Adrenal gland (tissue), 5 donors: ENCODE measurements at regions not wholly inside any gene's neighbourhood (a gene's known extent, or its start where the extent isn't known, plus 50 kb on each side); places are given as distances from the start of the nearest gene placed in this dataset.

ENCODE experiments used
- POLR2A ChIP-seq, 2 donors: fragments of 450-650 bp; IDR thresholded peaks; one replicate each; pipeline ENCODE4 v1.6.1; 2017; ENCODE audit warnings: antibody characterized with exemption in 2 of 2, mild to moderate bottlenecking in 2 of 2, moderate library complexity in 1 of 2
- TF ChIP-seq, protein P1 (sequence below), 6 experiments: fragments of 450-650 bp in 4 of 6; fragments of 200-600 bp in 2 of 6; sonication (generic) in 1 of 6; IDR thresholded peaks; 1 replicate in 5 of 6; 2 replicates in 1 of 6; pipeline versions ENCODE4 v1.5.1 to v1.8.0; 2016 to 2021; ENCODE audit warnings: antibody characterized with exemption in 6 of 6, mild to moderate bottlenecking in 2 of 6, moderate library complexity in 1 of 6
- donor health status: DM: no; HTN: no; CAD: no.

DNA sequence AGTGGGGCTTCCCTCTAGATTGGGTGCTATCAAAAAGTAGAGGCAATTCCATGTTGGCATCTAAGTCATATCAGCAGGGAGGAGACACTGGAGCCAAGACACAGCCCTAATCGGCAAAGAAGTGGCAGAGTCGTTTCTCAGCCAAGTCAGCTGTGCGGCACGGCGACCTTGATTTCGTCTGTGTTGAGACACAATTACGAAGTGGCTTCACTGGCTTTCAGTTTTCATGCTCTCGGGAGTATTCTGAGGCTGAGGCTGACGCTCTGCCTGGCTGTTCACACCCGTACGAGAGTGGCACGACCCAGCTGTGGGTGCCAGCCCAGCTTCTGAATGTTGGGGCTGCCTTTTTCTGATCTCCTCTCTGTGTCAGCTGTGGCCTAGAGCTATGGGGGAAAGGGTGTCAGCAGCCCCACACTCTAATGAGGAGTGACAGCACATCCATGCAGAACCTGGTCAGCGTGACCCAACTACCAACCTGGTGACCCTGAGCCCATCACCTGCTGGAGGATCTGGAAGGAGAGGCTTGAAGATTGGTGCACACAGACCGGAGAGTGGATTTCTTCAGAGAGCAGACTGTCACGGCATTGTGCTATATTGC lies 105.7 kb upstream of the TMEM45B start:
- TF ChIP-seq, protein P1, sequence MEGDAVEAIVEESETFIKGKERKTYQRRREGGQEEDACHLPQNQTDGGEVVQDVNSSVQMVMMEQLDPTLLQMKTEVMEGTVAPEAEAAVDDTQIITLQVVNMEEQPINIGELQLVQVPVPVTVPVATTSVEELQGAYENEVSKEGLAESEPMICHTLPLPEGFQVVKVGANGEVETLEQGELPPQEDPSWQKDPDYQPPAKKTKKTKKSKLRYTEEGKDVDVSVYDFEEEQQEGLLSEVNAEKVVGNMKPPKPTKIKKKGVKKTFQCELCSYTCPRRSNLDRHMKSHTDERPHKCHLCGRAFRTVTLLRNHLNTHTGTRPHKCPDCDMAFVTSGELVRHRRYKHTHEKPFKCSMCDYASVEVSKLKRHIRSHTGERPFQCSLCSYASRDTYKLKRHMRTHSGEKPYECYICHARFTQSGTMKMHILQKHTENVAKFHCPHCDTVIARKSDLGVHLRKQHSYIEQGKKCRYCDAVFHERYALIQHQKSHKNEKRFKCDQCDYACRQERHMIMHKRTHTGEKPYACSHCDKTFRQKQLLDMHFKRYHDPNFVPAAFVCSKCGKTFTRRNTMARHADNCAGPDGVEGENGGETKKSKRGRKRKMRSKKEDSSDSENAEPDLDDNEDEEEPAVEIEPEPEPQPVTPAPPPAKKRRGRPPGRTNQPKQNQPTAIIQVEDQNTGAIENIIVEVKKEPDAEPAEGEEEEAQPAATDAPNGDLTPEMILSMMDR (IDR thresholded peaks at IDR 0.05): no peak
- no peak for TF ChIP-seq POLR2A (IDR thresholded peaks at IDR 0.05)
